Ascending aorta (tissue), 2 donors: ENCODE measurements at regions not wholly inside any gene's neighbourhood (a gene's known extent, or its start where the extent isn't known, plus 50 kb on each side); places are given as distances from the start of the nearest gene placed in this dataset.

Experiments
- DNase-seq, 2 donors: peaks; one replicate each; pipeline ENCODE4 v3.0.0-alpha.2; 2019; ENCODE audit warnings: low spot score in 2 of 2
- H3K27ac ChIP-seq, 2 donors: fragments of 200-600 bp; sonication (generic); one replicate each; pipeline ENCODE4 v1.5.1; 2016 to 2017; ENCODE audit warnings: mild to moderate bottlenecking in 1 of 2
- H3K27me3 ChIP-seq: fragments of 200-600 bp; sonication (generic); one replicate; pipeline ENCODE4 v1.5.1; 2017
- H3K36me3 ChIP-seq, 2 donors: fragments of 200-600 bp; sonication (generic); one replicate each; pipeline ENCODE4 v1.5.1; 2016
- H3K4me1 ChIP-seq, 2 donors: fragments of 200-600 bp; sonication (generic); one replicate each; pipeline ENCODE4 v1.5.1; 2016 to 2017; ENCODE audit warnings: mild to moderate bottlenecking in 1 of 2
- H3K4me3 ChIP-seq, 2 donors: fragments of 200-600 bp; sonication (generic); one replicate each; pipeline ENCODE4 v1.5.1; 2016 to 2017; ENCODE audit warnings: mild to moderate bottlenecking in 1 of 2
- H3K9me3 ChIP-seq, 2 donors: fragments of 200-600 bp; sonication (generic); one replicate each; pipeline ENCODE4 v1.5.1; 2016
- intact Hi-C: fragments of 100-400 bp; cut with DNase I; formaldehyde crosslinking; loops from one replicate; pipeline ENCODE4 v1.15.1; 2023
- TF ChIP-seq, protein P1 (sequence below), 3 experiments: fragments of 200-600 bp in 2 of 3; fragments of 450-650 bp in 1 of 3; sonication (generic) in 2 of 3; IDR thresholded peaks; one replicate each; pipeline ENCODE4 v1.5.1; 2016 to 2019; ENCODE audit warnings: antibody characterized with exemption in 3 of 3, mild to moderate bottlenecking in 1 of 3, moderate library complexity in 1 of 3

DNA sequence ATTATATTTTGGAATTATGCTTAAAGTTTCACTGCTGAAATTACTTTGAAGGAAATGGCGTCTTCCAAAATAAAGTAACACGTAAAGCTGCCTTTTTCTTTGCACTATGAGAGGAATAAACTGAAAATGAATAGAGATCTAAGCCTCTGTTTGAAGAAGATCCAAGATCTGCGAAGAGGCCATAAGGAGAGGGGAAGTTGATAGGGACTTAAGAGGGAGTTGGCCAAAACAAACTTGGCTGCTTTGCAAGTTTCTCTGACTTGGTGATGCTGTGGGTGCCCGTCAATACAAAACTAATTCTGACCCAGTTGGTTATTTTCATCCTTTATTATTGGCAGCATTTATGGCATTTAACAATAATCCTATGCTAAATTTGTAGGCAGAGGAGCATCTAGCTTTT lies 190.2 kb upstream of the GBE1 start:
- TF ChIP-seq, protein P1, sequence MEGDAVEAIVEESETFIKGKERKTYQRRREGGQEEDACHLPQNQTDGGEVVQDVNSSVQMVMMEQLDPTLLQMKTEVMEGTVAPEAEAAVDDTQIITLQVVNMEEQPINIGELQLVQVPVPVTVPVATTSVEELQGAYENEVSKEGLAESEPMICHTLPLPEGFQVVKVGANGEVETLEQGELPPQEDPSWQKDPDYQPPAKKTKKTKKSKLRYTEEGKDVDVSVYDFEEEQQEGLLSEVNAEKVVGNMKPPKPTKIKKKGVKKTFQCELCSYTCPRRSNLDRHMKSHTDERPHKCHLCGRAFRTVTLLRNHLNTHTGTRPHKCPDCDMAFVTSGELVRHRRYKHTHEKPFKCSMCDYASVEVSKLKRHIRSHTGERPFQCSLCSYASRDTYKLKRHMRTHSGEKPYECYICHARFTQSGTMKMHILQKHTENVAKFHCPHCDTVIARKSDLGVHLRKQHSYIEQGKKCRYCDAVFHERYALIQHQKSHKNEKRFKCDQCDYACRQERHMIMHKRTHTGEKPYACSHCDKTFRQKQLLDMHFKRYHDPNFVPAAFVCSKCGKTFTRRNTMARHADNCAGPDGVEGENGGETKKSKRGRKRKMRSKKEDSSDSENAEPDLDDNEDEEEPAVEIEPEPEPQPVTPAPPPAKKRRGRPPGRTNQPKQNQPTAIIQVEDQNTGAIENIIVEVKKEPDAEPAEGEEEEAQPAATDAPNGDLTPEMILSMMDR (IDR thresholded peaks at IDR 0.05) = no peak
- H3K4me3 ChIP-seq = no peak overlapping the region
- DNase-seq = no peak
- no peaks in the 10 kb centered on the region for H3K36me3 ChIP-seq
- no peak overlapping the region for H3K27ac ChIP-seq
- H3K4me1 ChIP-seq = no peaks in the 10 kb centered on the region
- H3K9me3 ChIP-seq = no peaks in the 10 kb centered on the region
- intact Hi-C loops = no loop called here
- H3K27me3 ChIP-seq = no peaks in the 10 kb centered on the region

- no peak overlapping the region for H3K27ac ChIP-seq
- H3K9me3 ChIP-seq = no peaks in the 10 kb centered on the region
- H3K4me3 ChIP-seq = no peak overlapping the region
- TF ChIP-seq, protein P1 (IDR thresholded peaks at IDR 0.05) = no peak
- H3K27me3 ChIP-seq = no peaks in the 10 kb centered on the region
- intact Hi-C loops = no loop called here
- DNase-seq = no peak
- H3K36me3 ChIP-seq = no peaks in the 10 kb centered on the region
- no peaks in the 10 kb centered on the region for H3K4me1 ChIP-seq
These were observed 189.7 kb upstream of the GBE1 start for GRCh38 chr3:81951106-81951505.

DNA sequence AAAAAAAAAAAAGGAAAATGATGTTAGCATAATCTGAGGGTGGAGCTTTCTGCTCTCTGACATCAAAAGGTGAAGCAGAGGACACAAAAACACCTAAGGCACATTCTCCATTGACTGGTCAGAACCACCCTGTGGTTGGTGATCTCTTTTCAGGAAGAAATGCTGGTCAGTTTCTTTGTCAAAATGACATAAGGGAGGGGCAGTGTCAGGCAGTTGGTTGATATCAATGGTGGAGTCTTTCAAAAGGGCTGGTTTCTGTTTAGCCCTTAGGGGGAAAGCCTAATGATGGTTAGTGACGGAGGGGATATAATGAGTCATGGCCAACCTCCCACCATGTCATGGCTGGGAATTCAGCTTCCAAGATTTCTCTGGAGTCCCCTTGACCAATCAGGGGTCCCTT lies 185.9 kb upstream of the GBE1 start:
- Histone ChIP-seq H3K4me1 (no peaks in the 10 kb centered on the region), H3K36me3 (no peaks in the 10 kb centered on the region), H3K27ac (no peak overlapping the region), H3K27me3 (no peaks in the 10 kb centered on the region), H3K4me3 (no peak overlapping the region), H3K9me3 (peaks cover 15 to 23% of the 10 kb centered on the region in 2 donors)
- TF ChIP-seq, protein P1 (IDR thresholded peaks at IDR 0.05) = no peak
- DNase-seq = no peak
- intact Hi-C loops = no loop called here

DNA sequence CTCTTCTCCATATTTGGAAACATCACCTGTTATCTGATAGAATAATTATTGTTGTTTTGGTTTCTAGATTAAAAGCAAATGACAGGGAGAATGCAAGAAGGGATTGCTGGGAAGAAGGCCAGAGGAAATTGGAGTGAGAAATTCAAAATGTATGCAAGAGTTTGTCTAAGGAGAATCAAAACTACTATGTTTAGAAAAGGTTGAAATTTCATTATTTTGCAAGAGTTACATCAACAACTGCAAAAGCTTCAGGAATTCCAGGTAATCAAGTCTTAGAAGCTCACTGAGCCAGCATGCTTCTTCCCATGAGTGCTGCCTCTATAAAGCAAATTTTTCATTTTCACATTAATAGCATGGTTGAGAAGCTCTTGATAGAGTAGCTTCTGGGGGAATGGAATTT lies 177.2 kb upstream of the GBE1 start:
- TF ChIP-seq, protein P1 (IDR thresholded peaks at IDR 0.05) = no peak
- Histone ChIP-seq H3K36me3 (no peaks in the 10 kb centered on the region), H3K4me3 (no peak overlapping the region), H3K4me1 (no peaks in the 10 kb centered on the region), H3K27ac (no peak overlapping the region), H3K27me3 (no peaks in the 10 kb centered on the region), H3K9me3 (peaks cover 10 to 16% of the 10 kb centered on the region in 2 donors)
- no peak for DNase-seq
- intact Hi-C loops = no loop called here

DNA sequence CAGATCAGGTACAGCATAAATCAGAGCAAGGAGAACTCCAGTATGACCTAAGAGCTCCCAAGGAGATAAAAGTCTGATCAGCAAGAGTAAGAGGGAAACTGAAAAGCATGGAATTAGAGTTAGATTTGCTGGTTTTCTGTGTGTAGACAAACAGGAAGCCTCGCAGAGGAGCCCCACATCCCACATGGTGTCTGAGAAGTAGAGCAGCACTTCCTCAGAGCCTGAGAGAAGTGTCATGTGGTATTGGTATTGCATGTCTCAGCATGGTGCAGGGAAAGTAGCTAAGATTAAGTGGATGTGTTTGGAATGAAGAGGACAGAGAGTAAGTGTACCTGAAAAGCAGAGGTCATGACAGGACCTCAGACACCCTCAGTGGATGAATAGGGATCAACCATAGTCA lies 175.4 kb upstream of the GBE1 start:
- TF ChIP-seq, protein P1 (IDR thresholded peaks at IDR 0.05) = no peak
- no peak for DNase-seq
- Histone ChIP-seq H3K4me1 (no peaks in the 10 kb centered on the region), H3K27ac (no peak overlapping the region), H3K27me3 (no peaks in the 10 kb centered on the region), H3K36me3 (no peaks in the 10 kb centered on the region), H3K4me3 (no peak overlapping the region), H3K9me3 (peaks cover 0 to under 1% of the 10 kb centered on the region in 2 donors)
- intact Hi-C loops = no loop called here

GRCh38 chr3:81932681-81933080 lies 171.2 kb upstream of the GBE1 start:
- Histone ChIP-seq H3K4me1 (no peaks in the 10 kb centered on the region), H3K27me3 (no peaks in the 10 kb centered on the region), H3K27ac (no peak overlapping the region), H3K4me3 (no peak overlapping the region), H3K36me3 (no peaks in the 10 kb centered on the region), H3K9me3 (no peaks in the 10 kb centered on the region)
- intact Hi-C loops = no loop called here
- DNase-seq = no peak
- TF ChIP-seq, protein P1 (IDR thresholded peaks at IDR 0.05) = no peak
